H1 (cell line): ENCODE measurements at regions not wholly inside any gene's neighbourhood (a gene's known extent, or its start where the extent isn't known, plus 50 kb on each side); places are given as distances from the start of the nearest gene placed in this dataset.

ENCODE experiments used
- TF ChIP-seq, protein P1 (sequence below), 3 experiments: IDR thresholded peaks; 1 replicate in 2 of 3; 2 replicates in 1 of 3; pipeline versions ENCODE4 v1.5.1 to v1.6.1; 2011; ENCODE audit warnings: low read length in 3 of 3, mild to moderate bottlenecking in 3 of 3, inconsistent platforms in 2 of 3, low read depth in 1 of 3, moderate library complexity in 1 of 3; ENCODE audit not compliant: insufficient read depth in 1 of 3; ENCODE audit errors: control extremely low read depth in 1 of 3

DNA sequence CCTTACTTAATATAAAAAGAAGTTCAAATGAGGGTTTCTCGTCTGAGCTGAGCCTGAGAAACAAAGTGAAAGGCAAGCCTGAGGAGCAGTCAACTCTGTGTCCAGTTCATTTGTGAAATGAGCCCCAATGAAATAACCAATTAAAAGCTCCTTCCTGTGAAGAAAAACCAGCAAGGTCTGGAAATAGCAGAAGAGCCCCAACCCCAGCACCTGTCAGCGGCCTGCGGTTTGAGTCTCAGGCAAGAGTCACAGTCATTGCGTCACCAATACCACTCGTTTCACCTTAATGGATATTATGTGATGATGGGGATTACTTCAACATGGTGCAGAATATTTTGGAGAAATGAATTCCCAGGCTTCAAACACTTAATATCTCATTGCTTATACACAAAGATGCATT, 211.3 kb upstream of the DPP6 start (continued):
- TF ChIP-seq, protein P1, sequence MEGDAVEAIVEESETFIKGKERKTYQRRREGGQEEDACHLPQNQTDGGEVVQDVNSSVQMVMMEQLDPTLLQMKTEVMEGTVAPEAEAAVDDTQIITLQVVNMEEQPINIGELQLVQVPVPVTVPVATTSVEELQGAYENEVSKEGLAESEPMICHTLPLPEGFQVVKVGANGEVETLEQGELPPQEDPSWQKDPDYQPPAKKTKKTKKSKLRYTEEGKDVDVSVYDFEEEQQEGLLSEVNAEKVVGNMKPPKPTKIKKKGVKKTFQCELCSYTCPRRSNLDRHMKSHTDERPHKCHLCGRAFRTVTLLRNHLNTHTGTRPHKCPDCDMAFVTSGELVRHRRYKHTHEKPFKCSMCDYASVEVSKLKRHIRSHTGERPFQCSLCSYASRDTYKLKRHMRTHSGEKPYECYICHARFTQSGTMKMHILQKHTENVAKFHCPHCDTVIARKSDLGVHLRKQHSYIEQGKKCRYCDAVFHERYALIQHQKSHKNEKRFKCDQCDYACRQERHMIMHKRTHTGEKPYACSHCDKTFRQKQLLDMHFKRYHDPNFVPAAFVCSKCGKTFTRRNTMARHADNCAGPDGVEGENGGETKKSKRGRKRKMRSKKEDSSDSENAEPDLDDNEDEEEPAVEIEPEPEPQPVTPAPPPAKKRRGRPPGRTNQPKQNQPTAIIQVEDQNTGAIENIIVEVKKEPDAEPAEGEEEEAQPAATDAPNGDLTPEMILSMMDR (IDR thresholded peaks at IDR 0.05; ENCODE audit: control extremely low read depth in 1 of 3, insufficient read depth in 1 of 3, low read depth in 1 of 3, low read length in 3 of 3) = no peak
